ENCODE measurements at regions not wholly inside any gene's neighbourhood (a gene's known extent, or its start where the extent isn't known, plus 50 kb on each side); places are given as distances from the start of the nearest gene placed in this dataset.

- ChIA-PET POLR2A (no interaction called here), CTCF (interaction anchor here (0.5 to 2.4 kb wide), 23 partner anchors 9 to 712 kb away, joined by 3 to 16 read pairs (median 4); no protein-coding TSS in a partner anchor)
- Histone ChIP-seq H3K4me3 (ENCODE audit: low read depth, low read length) (no peak overlapping the region), H3K4me1 (ENCODE audit: control insufficient read depth, insufficient read depth, low read length) (no peaks in the 10 kb centered on the region), H3K27ac (ENCODE audit: extremely low read depth, low read depth, low read length) (no peak overlapping the region), H3K9me3 (ENCODE audit: control insufficient read depth, insufficient read depth, low read depth, low read length) (no peaks in the 10 kb centered on the region), H3K36me3 (ENCODE audit: control insufficient read depth in 2 of 2, insufficient read depth in 1 of 2, low read length in 2 of 2) (no peaks in the 10 kb centered on the region)
- no peak for TF ChIP-seq ZNF501 (tag by site-specific recombination; IDR thresholded peaks at IDR 0.05)
- TF ChIP-seq, protein P1, sequence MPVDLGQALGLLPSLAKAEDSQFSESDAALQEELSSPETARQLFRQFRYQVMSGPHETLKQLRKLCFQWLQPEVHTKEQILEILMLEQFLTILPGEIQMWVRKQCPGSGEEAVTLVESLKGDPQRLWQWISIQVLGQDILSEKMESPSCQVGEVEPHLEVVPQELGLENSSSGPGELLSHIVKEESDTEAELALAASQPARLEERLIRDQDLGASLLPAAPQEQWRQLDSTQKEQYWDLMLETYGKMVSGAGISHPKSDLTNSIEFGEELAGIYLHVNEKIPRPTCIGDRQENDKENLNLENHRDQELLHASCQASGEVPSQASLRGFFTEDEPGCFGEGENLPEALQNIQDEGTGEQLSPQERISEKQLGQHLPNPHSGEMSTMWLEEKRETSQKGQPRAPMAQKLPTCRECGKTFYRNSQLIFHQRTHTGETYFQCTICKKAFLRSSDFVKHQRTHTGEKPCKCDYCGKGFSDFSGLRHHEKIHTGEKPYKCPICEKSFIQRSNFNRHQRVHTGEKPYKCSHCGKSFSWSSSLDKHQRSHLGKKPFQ (tag by site-specific recombination; IDR thresholded peaks at IDR 0.05): no peak
- TF ChIP-seq ZNF837 (tag by site-specific recombination; IDR thresholded peaks at IDR 0.05): no peak
- TF ChIP-seq, protein P2, sequence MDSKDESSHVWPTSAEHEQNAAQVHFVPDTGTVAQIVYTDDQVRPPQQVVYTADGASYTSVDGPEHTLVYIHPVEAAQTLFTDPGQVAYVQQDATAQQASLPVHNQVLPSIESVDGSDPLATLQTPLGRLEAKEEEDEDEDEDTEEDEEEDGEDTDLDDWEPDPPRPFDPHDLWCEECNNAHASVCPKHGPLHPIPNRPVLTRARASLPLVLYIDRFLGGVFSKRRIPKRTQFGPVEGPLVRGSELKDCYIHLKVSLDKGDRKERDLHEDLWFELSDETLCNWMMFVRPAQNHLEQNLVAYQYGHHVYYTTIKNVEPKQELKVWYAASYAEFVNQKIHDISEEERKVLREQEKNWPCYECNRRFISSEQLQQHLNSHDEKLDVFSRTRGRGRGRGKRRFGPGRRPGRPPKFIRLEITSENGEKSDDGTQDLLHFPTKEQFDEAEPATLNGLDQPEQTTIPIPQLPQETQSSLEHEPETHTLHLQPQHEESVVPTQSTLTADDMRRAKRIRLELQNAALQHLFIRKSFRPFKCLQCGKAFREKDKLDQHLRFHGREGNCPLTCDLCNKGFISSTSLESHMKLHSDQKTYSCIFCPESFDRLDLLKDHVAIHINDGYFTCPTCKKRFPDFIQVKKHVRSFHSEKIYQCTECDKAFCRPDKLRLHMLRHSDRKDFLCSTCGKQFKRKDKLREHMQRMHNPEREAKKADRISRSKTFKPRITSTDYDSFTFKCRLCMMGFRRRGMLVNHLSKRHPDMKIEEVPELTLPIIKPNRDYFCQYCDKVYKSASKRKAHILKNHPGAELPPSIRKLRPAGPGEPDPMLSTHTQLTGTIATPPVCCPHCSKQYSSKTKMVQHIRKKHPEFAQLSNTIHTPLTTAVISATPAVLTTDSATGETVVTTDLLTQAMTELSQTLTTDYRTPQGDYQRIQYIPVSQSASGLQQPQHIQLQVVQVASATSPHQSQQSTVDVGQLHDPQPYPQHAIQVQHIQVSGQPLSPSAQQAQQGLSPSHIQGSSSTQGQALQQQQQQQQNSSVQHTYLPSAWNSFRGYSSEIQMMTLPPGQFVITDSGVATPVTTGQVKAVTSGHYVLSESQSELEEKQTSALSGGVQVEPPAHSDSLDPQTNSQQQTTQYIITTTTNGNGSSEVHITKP (tag by site-specific recombination; IDR thresholded peaks at IDR 0.05): peak; percentile 35; the same call in 1 of the 2 replicates
- no peak for TF ChIP-seq ZNF292 (tag by site-specific recombination; IDR thresholded peaks at IDR 0.05; ENCODE audit: borderline replicate concordance, low read depth)
- TF ChIP-seq ZNF791 (tag by site-specific recombination; IDR thresholded peaks at IDR 0.05): no peak
- TF ChIP-seq ZFP69B (tag by site-specific recombination; IDR thresholded peaks at IDR 0.05): no peak
- TF ChIP-seq, protein P3, sequence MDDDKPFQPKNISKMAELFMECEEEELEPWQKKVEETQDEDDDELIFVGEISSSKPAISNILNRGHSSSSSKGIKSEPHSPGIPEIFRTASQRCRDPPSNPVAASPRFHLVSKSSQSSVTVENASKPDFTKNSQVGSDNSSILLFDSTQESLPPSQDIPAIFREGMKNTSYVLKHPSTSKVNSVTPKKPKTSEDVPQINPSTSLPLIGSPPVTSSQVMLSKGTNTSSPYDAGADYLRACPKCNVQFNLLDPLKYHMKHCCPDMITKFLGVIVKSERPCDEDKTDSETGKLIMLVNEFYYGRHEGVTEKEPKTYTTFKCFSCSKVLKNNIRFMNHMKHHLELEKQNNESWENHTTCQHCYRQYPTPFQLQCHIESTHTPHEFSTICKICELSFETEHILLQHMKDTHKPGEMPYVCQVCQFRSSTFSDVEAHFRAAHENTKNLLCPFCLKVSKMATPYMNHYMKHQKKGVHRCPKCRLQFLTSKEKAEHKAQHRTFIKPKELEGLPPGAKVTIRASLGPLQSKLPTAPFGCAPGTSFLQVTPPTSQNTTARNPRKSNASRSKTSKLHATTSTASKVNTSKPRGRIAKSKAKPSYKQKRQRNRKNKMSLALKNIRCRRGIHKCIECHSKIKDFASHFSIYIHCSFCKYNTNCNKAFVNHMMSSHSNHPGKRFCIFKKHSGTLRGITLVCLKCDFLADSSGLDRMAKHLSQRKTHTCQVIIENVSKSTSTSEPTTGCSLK (tag by site-specific recombination; IDR thresholded peaks at IDR 0.05): no peak
- no peak for TF ChIP-seq ZNF544 (tag by site-specific recombination; IDR thresholded peaks at IDR 0.05)
- no peak for TF ChIP-seq PRDM2 (tag by site-specific recombination; IDR thresholded peaks at IDR 0.05; ENCODE audit: borderline replicate concordance)
- no peak for TF ChIP-seq ZNF488 (tag by site-specific recombination; IDR thresholded peaks at IDR 0.05)
- no peak for TF ChIP-seq ELK4 (IDR thresholded peaks at IDR 0.05; ENCODE audit: borderline replicate concordance, low read depth, low read length)
- TF ChIP-seq CTCF (tag by site-specific recombination; IDR thresholded peaks at IDR 0.05): peak; percentile 28; the same call in 1 of the 2 replicates
Observed at GRCh38 chr1:112298558-112298957, 97.5 kb upstream of the CTTNBP2NL start.

All from HEK293 (cell line).